GM18498 (cell line): ENCODE measurements at regions not wholly inside any gene's neighbourhood (a gene's known extent, or its start where the extent isn't known, plus 50 kb on each side); places are given as distances from the start of the nearest gene placed in this dataset.
"Not testable (repeated sequence)": the region's sequence is repeated elsewhere in the genome, so short reads cannot be mapped to it uniquely, and the experiment has no call there.

Source experiments
- ATAC-seq: cut with Tn5 transposase; IDR thresholded peaks from one replicate; pipeline ENCODE4 v1.9.1; 2021; ENCODE audit warnings: mild to moderate bottlenecking, moderate library complexity; ENCODE audit not compliant: unreplicated experiment

- not testable (repeated sequence) for ATAC-seq
These were observed 194.6 kb downstream of the BCL2L11 start for GRCh38 chr2:111315188-111315917.

- ATAC-seq, result not testable (repeated sequence)
These were observed 195.6 kb downstream of the BCL2L11 start for GRCh38 chr2:111316221-111316741.

- not testable (repeated sequence) for ATAC-seq
These were observed 196.3 kb downstream of the BCL2L11 start for GRCh38 chr2:111316881-111317549.

- not testable (repeated sequence) for ATAC-seq
These were observed 198.8 kb downstream of the BCL2L11 start for GRCh38 chr2:111319552-111319951.

GRCh38 chr2:111320264-111320663 is 199.6 kb downstream of the BCL2L11 start:
- not testable (repeated sequence) for ATAC-seq

GRCh38 chr2:111320965-111321364 is 200.3 kb downstream of the BCL2L11 start:
- not testable (repeated sequence) for ATAC-seq

GRCh38 chr2:111323384-111323783 is 202.7 kb downstream of the BCL2L11 start:
- ATAC-seq, result not testable (repeated sequence)

- not testable (repeated sequence) for ATAC-seq
These were observed 207.0 kb downstream of the BCL2L11 start for GRCh38 chr2:111327726-111328125.

DNA sequence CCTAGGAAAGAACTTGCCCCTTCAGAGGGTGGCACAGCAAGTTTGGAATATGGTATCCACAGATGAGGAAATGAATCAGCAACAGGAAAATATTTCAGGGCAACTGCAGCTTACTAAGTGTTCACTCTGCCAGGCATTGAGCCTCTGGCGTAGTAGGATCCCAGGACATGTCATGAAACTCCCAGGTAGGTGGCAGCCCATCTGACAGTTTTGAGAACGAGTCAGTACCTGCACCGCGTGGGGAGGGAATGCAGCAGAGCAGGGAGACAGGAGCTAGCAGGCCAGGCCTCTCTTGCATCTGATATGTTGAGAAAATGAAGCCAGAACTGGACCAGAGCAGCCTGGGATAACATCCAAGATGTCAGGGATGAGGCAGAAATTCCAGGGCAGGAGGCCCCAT is 208.6 kb downstream of the BCL2L11 start:
- not testable (repeated sequence) for ATAC-seq

DNA sequence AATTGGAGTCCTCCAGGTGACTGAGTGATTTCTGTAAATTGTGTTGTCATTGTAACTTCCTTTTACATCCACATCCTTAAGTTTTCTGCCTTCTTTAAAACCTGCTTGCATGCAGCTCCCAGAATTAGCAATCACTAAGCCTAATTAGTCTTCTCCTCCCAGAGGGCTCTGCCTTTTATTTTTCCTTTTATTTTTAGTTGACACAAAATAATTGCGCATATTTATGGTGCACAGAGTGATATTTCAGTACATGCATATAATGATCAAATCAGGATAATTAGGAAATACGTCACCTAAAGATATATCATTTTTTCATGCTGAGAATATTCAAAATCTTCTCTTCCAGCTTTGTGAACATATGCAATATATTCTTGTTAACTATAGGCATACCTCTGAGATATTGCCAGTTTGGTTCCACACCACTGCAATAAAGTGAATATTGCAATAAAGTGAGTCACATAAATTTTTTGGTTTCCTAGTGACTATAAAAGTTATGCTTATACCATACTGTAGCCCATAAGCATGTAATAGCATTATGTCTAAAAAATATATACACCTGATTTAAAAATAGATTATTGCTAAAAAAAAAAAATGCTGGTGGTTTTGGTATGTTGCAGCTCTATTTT is 210.5 kb downstream of the BCL2L11 start:
- not testable (repeated sequence) for ATAC-seq

DNA sequence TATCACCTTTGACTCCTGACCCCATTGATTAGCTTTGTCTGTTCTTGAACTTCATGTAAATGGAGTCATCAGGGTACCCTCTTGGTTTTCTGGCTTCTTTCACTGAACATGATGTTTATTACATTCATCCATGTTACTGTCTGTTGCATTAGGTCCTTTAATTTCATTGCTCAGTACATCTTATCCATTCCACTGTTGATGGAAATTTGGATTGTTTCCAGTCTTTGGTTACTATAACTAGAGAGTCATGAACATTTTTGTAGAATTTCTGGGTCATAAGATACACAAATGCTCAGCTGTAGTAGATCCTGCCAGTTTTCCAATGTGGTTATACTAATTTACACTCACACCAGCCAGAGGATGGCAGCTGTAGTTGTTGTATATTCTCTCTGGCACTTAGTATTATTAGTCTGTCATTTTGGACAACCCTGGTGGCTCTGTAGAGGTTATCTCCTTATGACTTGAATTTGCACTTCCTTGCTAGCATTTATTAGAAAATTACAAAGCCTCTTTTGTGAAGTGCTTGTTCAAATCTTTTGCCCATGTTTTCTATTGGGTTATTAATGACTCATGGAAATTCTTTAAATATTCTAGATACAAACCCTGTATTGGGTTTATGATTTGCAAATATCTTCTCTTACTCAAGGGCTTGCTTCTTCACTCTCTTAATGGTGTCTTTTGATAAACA is 214.7 kb downstream of the BCL2L11 start:
- not testable (repeated sequence) for ATAC-seq

DNA sequence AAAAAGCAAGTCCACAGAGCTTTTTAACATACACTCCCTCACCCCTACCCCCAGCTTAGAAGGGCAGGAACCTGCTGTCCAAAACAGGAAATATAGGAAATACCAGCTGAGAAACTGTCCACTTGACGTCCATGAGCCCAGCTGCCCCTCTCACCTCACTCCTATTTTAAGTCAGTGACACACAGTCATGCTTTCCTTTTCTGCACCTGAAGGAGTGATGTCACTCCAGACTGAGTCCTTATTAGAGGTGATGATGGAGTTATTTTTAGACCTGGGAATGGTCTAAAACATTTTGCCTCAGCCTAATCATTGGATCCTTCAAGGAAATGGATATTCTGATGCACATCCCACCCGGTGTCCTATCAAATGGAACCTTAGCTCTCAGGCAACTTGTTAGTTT is 217.8 kb downstream of the BCL2L11 start:
- ATAC-seq, result not testable (repeated sequence)

DNA sequence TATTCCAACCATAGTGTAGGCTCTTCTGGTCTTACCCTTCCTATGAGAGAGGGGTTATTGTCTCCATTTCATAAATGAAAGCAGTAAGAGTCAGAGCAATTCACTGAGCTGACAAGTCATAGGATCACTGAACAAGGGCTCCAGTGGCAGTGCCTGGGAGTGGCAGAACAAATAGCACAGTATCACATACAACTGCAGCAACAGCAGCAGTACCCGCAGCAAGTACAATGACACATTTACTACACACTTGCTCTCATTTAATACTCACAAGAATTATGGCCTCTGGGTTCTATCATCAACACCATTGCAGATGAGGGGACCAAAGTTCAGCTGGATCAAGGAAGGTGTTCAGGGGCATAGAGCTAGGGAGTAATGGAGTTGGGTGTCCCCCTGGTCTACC is 218.8 kb downstream of the BCL2L11 start:
- ATAC-seq, result not testable (repeated sequence)

DNA sequence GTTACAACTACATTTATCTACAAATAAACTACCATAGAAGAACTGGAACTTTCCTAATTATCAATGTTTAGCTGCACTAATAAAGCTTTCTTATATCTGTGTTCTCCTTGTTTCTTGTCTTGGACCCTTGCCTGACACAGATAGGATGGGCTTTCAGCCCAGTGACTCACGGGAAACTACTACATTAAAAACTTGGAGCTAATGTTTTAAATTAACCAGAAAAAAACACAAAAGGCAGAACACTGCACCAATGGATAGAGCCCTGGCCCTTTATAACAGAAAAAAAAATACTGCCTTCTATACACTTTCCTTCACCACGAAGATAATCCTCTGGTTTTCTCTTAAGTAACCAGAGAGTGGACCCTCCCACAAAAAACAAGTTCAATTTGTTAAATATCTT is 223.9 kb downstream of the BCL2L11 start:
- ATAC-seq, result not testable (repeated sequence)

- ATAC-seq, result not testable (repeated sequence)
These were observed 224.7 kb downstream of the BCL2L11 start for GRCh38 chr2:111345439-111345838.

GRCh38 chr2:111346018-111346930 is 225.6 kb downstream of the BCL2L11 start:
- not testable (repeated sequence) for ATAC-seq

- ATAC-seq, result not testable (repeated sequence)
These were observed 227.0 kb downstream of the BCL2L11 start for GRCh38 chr2:111347695-111348094.

DNA sequence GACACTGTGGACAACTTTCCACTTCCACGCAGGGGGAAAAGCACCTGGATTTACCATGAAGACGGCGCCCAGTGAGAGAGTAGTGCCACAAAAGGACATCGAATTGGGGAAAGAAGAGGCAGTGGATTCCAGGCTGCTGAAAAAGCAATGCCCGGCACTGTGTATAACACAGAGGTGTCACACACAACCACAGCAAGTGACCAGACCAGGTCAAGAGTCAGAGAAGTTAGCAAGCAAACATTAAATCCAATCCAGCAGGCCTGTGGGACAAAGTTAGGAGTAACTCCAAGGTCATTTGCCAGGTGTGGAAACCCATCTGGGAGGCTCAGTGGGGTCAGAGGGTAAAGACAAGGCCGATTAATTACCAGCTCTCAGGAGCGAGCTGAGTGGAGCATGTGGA is 227.6 kb downstream of the BCL2L11 start:
- ATAC-seq, result not testable (repeated sequence)

DNA sequence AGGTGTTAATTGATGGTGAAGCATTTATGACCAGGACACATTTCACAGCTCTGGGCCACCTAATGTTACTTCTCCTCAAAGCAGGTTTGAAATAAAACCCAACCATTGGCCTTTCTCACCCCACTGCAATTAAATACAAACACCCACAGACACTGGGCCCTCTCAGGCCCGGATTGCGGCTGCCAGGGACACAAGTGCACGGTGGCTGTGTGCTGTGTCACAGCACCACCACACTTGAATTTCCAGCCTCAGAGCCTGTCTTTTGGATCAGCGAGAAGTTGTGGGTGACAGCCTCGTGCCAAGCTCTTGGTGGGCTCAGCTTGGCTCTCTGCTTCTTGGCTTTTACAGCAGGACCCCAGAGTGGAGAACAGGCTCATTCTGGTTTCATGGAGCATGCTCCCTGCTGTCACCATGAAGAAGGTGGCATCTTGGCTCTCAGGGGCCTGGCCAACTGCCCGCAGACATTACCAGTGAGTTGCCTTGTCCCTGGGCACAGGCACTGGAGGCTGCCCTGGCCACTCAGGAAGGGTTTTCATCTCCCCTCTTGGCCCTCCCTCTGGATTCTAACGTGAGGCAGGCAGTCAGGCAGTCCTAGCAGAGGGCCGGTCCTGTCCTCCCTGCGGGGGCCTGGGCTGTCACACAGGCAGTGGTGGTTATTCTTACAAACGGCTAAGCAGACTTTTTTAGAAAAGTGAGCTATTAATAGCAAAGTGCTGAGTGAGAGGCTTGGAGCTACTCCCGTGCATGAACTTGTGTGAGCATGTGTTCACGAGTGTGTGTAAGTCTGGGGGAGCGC is 234.5 kb downstream of the BCL2L11 start:
- not testable (repeated sequence) for ATAC-seq
